ENCODE measurements at regions not wholly inside any gene's neighbourhood (a gene's known extent, or its start where the extent isn't known, plus 50 kb on each side); places are given as distances from the start of the nearest gene placed in this dataset.
"Not testable (repeated sequence)": the region's sequence is repeated elsewhere in the genome, so short reads cannot be mapped to it uniquely, and the experiment has no call there.

- Mint-ChIP-seq H3K4me3 (no peak overlapping the region), H3K9me3 (ENCODE audit: insufficient read depth) (no peaks in the 10 kb centered on the region), H3K27ac (no peak overlapping the region), H3K4me1 (no peaks in the 10 kb centered on the region), H3K27me3 (no peaks in the 10 kb centered on the region)
- Histone ChIP-seq H3K27ac (ENCODE audit: low read length in 2 of 2) (no peak overlapping the region), H3K4me1 (ENCODE audit: control insufficient read depth in 2 of 2, insufficient read depth in 2 of 2, low read length in 2 of 2) (no peaks in the 10 kb centered on the region), H3K79me2 (ENCODE audit: control insufficient read depth, insufficient read depth, low read length) (no peaks in the 10 kb centered on the region), H3K36me3 (replicated peaks in 1 of 2; ENCODE audit: control extremely low read depth in 1 of 2, control insufficient read depth in 1 of 2, extremely low read depth in 1 of 2, insufficient read depth in 2 of 2, low read length in 1 of 2) (no peaks in the 10 kb centered on the region), H3K4me2 (replicated peaks; ENCODE audit: low read depth, low read length, poor library complexity, severe bottlenecking) (no peak overlapping the region), H2AFZ (ENCODE audit: insufficient read depth, low read depth, low read length, poor library complexity, severe bottlenecking) (no peak overlapping the region), H3K4me3 (ENCODE audit: control extremely low read depth in 1 of 5, extremely low read depth in 1 of 5, insufficient read depth in 1 of 5, low read depth in 2 of 5, low read length in 4 of 5) (no peak overlapping the region), H4K20me1 (ENCODE audit: control insufficient read depth, insufficient read depth, low read length, poor library complexity, severe bottlenecking) (no peaks in the 10 kb centered on the region), H3K9me3 (ENCODE audit: control extremely low read depth in 1 of 3, control insufficient read depth in 2 of 3, insufficient read depth in 1 of 3, low read length in 2 of 3) (peaks cover 0 to 3% (median 0%) of the 10 kb centered on the region in 3 donors), H3K27me3 (replicated peaks in 1 of 4; ENCODE audit: control extremely low read depth in 1 of 4, control insufficient read depth in 3 of 4, insufficient read depth in 4 of 4, low read length in 3 of 4) (no peaks in the 10 kb centered on the region), H3K9ac (ENCODE audit: low read length) (no peak overlapping the region)
- ATAC-seq (ENCODE audit: low read depth), result no peak
- no peak for DNase-seq
- intact Hi-C loops (cut with micrococcal nuclease), result no loop called here
- no peak for TF ChIP-seq CTCF (IDR thresholded peaks at IDR 0.05)
- TF ChIP-seq EZH2 (IDR thresholded peaks at IDR 0.05; ENCODE audit: borderline replicate concordance, insufficient read depth, low read depth, low read length, poor library complexity, severe bottlenecking), result no peak
- CTCF ChIA-PET, result no interaction called here
- POLR2A ChIA-PET, result no interaction called here
- no CpG with 5 or more reads among the region's 1 CpG for WGBS (ENCODE audit: insufficient coverage)
Observed at GRCh38 chr18:30800800-30801199, 241.7 kb downstream of the DSC3 start.

GRCh38 chr18:30792051-30792450, 250.5 kb downstream of the DSC3 start:
- Histone ChIP-seq H3K9ac (ENCODE audit: low read length) (no peak overlapping the region), H3K79me2 (ENCODE audit: control insufficient read depth, insufficient read depth, low read length) (no peaks in the 10 kb centered on the region), H3K9me3 (ENCODE audit: control extremely low read depth in 1 of 3, control insufficient read depth in 2 of 3, insufficient read depth in 1 of 3, low read length in 2 of 3) (peaks cover 0 to 6% (median 0%) of the 10 kb centered on the region in 3 donors), H3K4me2 (replicated peaks; ENCODE audit: low read depth, low read length, poor library complexity, severe bottlenecking) (no peak overlapping the region), H3K4me3 (ENCODE audit: control extremely low read depth in 1 of 5, extremely low read depth in 1 of 5, insufficient read depth in 1 of 5, low read depth in 2 of 5, low read length in 4 of 5) (no peak overlapping the region), H3K36me3 (replicated peaks in 1 of 2; ENCODE audit: control extremely low read depth in 1 of 2, control insufficient read depth in 1 of 2, extremely low read depth in 1 of 2, insufficient read depth in 2 of 2, low read length in 1 of 2) (no peaks in the 10 kb centered on the region), H4K20me1 (ENCODE audit: control insufficient read depth, insufficient read depth, low read length, poor library complexity, severe bottlenecking) (no peaks in the 10 kb centered on the region), H3K4me1 (ENCODE audit: control insufficient read depth in 2 of 2, insufficient read depth in 2 of 2, low read length in 2 of 2) (no peaks in the 10 kb centered on the region), H3K27ac (ENCODE audit: low read length in 2 of 2) (no peak overlapping the region), H3K27me3 (replicated peaks in 1 of 4; ENCODE audit: control extremely low read depth in 1 of 4, control insufficient read depth in 3 of 4, insufficient read depth in 4 of 4, low read length in 3 of 4) (no peaks in the 10 kb centered on the region), H2AFZ (ENCODE audit: insufficient read depth, low read depth, low read length, poor library complexity, severe bottlenecking) (no peak overlapping the region)
- Mint-ChIP-seq H3K9me3 (ENCODE audit: insufficient read depth) (no peaks in the 10 kb centered on the region), H3K27ac (no peak overlapping the region), H3K27me3 (no peaks in the 10 kb centered on the region), H3K4me3 (no peak overlapping the region), H3K4me1 (no peaks in the 10 kb centered on the region)
- intact Hi-C loops (cut with micrococcal nuclease), result no loop called here
- ChIA-PET POLR2A (no interaction called here), CTCF (no interaction called here)
- TF ChIP-seq EZH2 (IDR thresholded peaks at IDR 0.05; ENCODE audit: borderline replicate concordance, insufficient read depth, low read depth, low read length, poor library complexity, severe bottlenecking) (no peak), CTCF (IDR thresholded peaks at IDR 0.05) (no peak)
- DNase-seq (no peak), ATAC-seq (ENCODE audit: low read depth) (no peak)
- 87% methylated on average over 5 of the region's 7 CpGs for WGBS (ENCODE audit: insufficient coverage)

GRCh38 chr18:30788411-30788991, 254.0 kb downstream of the DSC3 start:
- ATAC-seq (ENCODE audit: low read depth); H3K27ac ChIP-seq (ENCODE audit: low read length in 2 of 2); H3K4me2 ChIP-seq (replicated peaks; ENCODE audit: low read depth, low read length, poor library complexity, severe bottlenecking); POLR2A ChIA-PET; H3K9ac ChIP-seq (ENCODE audit: low read length); H4K20me1 ChIP-seq (ENCODE audit: control insufficient read depth, insufficient read depth, low read length, poor library complexity, severe bottlenecking); H3K79me2 ChIP-seq (ENCODE audit: control insufficient read depth, insufficient read depth, low read length); H3K27me3 Mint-ChIP-seq; H3K4me3 ChIP-seq (ENCODE audit: control extremely low read depth in 1 of 5, extremely low read depth in 1 of 5, insufficient read depth in 1 of 5, low read depth in 2 of 5, low read length in 4 of 5); H3K4me3 Mint-ChIP-seq; H3K4me1 ChIP-seq (ENCODE audit: control insufficient read depth in 2 of 2, insufficient read depth in 2 of 2, low read length in 2 of 2); H3K4me1 Mint-ChIP-seq; intact Hi-C loops (cut with micrococcal nuclease); H3K27me3 ChIP-seq (replicated peaks in 1 of 4; ENCODE audit: control extremely low read depth in 1 of 4, control insufficient read depth in 3 of 4, insufficient read depth in 4 of 4, low read length in 3 of 4); H3K9me3 Mint-ChIP-seq (ENCODE audit: insufficient read depth); H3K36me3 ChIP-seq (replicated peaks in 1 of 2; ENCODE audit: control extremely low read depth in 1 of 2, control insufficient read depth in 1 of 2, extremely low read depth in 1 of 2, insufficient read depth in 2 of 2, low read length in 1 of 2); H2AFZ ChIP-seq (ENCODE audit: insufficient read depth, low read depth, low read length, poor library complexity, severe bottlenecking); CTCF ChIA-PET; H3K27ac Mint-ChIP-seq; DNase-seq; H3K9me3 ChIP-seq (ENCODE audit: control extremely low read depth in 1 of 3, control insufficient read depth in 2 of 3, insufficient read depth in 1 of 3, low read length in 2 of 3): not testable (repeated sequence)
- WGBS (ENCODE audit: insufficient coverage), result 92% methylated on average over 16 of the region's 22 CpGs

All from B cell (primary cell).